NCI-H187 (cell line): ENCODE measurements at regions not wholly inside any gene's neighbourhood (a gene's known extent, or its start where the extent isn't known, plus 50 kb on each side); places are given as distances from the start of the nearest gene placed in this dataset.
"Not testable (repeated sequence)": the region's sequence is repeated elsewhere in the genome, so short reads cannot be mapped to it uniquely, and the experiment has no call there.

Experiments
- DNase-seq, 2 experiments: peaks; one replicate each; lab custom pipeline; 2025; lab: John Stamatoyannopoulos, UW

GRCh38 chr3:125697126-125697525, 101.8 kb upstream of the OSBPL11 start:
- not testable (repeated sequence) for DNase-seq

GRCh38 chr3:125697979-125698640, 102.8 kb upstream of the OSBPL11 start:
- not testable (repeated sequence) for DNase-seq

GRCh38 chr3:125715651-125716050, 120.4 kb upstream of the OSBPL11 start:
- DNase-seq, result no peak

GRCh38 chr3:125732151-125732550, 136.9 kb upstream of the OSBPL11 start:
- not testable (repeated sequence) for DNase-seq

GRCh38 chr3:125741991-125742718, 146.9 kb upstream of the OSBPL11 start:
- DNase-seq, result not testable (repeated sequence)

GRCh38 chr3:125742845-125743244, 147.5 kb upstream of the OSBPL11 start:
- DNase-seq, result not testable (repeated sequence)

- not testable (repeated sequence) for DNase-seq
Observed at GRCh38 chr3:125757050-125757449, 161.8 kb upstream of the OSBPL11 start.

GRCh38 chr3:125758641-125759130, 163.4 kb upstream of the OSBPL11 start:
- not testable (repeated sequence) for DNase-seq

GRCh38 chr3:125762601-125763000, 167.3 kb upstream of the OSBPL11 start:
- DNase-seq, result not testable (repeated sequence)

- peak in 1 of 2 experiments; percentile 9 for DNase-seq
Observed at GRCh38 chr3:125766285-125766826, 171.1 kb upstream of the OSBPL11 start.

- not testable (repeated sequence) for DNase-seq
Observed at GRCh38 chr3:125766931-125767330, 171.6 kb upstream of the OSBPL11 start.

GRCh38 chr3:125767641-125768040, 172.3 kb upstream of the OSBPL11 start:
- no peak for DNase-seq

GRCh38 chr3:125768821-125769220, 173.5 kb upstream of the OSBPL11 start:
- not testable (repeated sequence) for DNase-seq

- DNase-seq, result not testable (repeated sequence)
Observed at GRCh38 chr3:125771506-125771905, 176.2 kb upstream of the OSBPL11 start.

GRCh38 chr3:125774433-125775034, 179.2 kb upstream of the OSBPL11 start:
- DNase-seq, result not testable (repeated sequence)

- DNase-seq, result not testable (repeated sequence)
Observed at GRCh38 chr3:125775106-125775505, 179.8 kb upstream of the OSBPL11 start.

- DNase-seq, result not testable (repeated sequence)
Observed at GRCh38 chr3:125775606-125776294, 180.5 kb upstream of the OSBPL11 start.

GRCh38 chr3:125779276-125779675, 184.0 kb upstream of the OSBPL11 start:
- DNase-seq, result not testable (repeated sequence)

- DNase-seq, result not testable (repeated sequence)
Observed at GRCh38 chr3:125779918-125780317, 184.6 kb upstream of the OSBPL11 start.

- not testable (repeated sequence) for DNase-seq
Observed at GRCh38 chr3:125781678-125782077, 186.4 kb upstream of the OSBPL11 start.

- DNase-seq, result not testable (repeated sequence)
Observed at GRCh38 chr3:125790312-125790711, 178.7 kb upstream of the ROPN1B start.

- DNase-seq, result not testable (repeated sequence)
Observed at GRCh38 chr3:125791021-125791420, 178.0 kb upstream of the ROPN1B start.
